HG03103 (cell line): ENCODE measurements at regions not wholly inside any gene's neighbourhood (a gene's known extent, or its start where the extent isn't known, plus 50 kb on each side); places are given as distances from the start of the nearest gene placed in this dataset.
"Not testable (repeated sequence)": the region's sequence is repeated elsewhere in the genome, so short reads cannot be mapped to it uniquely, and the experiment has no call there.

ENCODE experiments used
- ATAC-seq: cut with Tn5 transposase; IDR thresholded peaks from one replicate; pipeline ENCODE4 v1.9.1; 2021; ENCODE audit warnings: low read depth; ENCODE audit not compliant: unreplicated experiment

- no peak for ATAC-seq
Observed at GRCh38 chr3:21894459-21895340, 143.7 kb upstream of the ZNF385D start.

GRCh38 chr3:21898316-21898715 is 147.3 kb upstream of the ZNF385D start:
- ATAC-seq: no peak

GRCh38 chr3:21901484-21901883 is 150.5 kb upstream of the ZNF385D start:
- ATAC-seq: no peak

- no peak for ATAC-seq
Observed at GRCh38 chr3:21902956-21903355, 151.9 kb upstream of the ZNF385D start.

GRCh38 chr3:21909096-21909495 is 158.1 kb upstream of the ZNF385D start:
- no peak for ATAC-seq

- ATAC-seq: no peak
Observed at GRCh38 chr3:21912711-21913110, 161.7 kb upstream of the ZNF385D start.

- ATAC-seq: no peak
Observed at GRCh38 chr3:21913791-21914190, 162.8 kb upstream of the ZNF385D start.

- no peak for ATAC-seq
Observed at GRCh38 chr3:21914451-21914850, 163.4 kb upstream of the ZNF385D start.

- no peak for ATAC-seq
Observed at GRCh38 chr3:21919383-21919782, 168.4 kb upstream of the ZNF385D start.

GRCh38 chr3:21920421-21920861 is 169.4 kb upstream of the ZNF385D start:
- no peak for ATAC-seq

GRCh38 chr3:21923156-21923555 is 172.1 kb upstream of the ZNF385D start:
- not testable (repeated sequence) for ATAC-seq

- ATAC-seq: no peak
Observed at GRCh38 chr3:21927261-21927660, 176.3 kb upstream of the ZNF385D start.

GRCh38 chr3:21934591-21934990 is 183.6 kb upstream of the ZNF385D start:
- ATAC-seq: no peak

- ATAC-seq: no peak
Observed at GRCh38 chr3:21936207-21936606, 185.2 kb upstream of the ZNF385D start.

- ATAC-seq: no peak
Observed at GRCh38 chr3:21938267-21938681, 187.3 kb upstream of the ZNF385D start.

GRCh38 chr3:21942328-21942727 is 191.3 kb upstream of the ZNF385D start:
- ATAC-seq: no peak

- no peak for ATAC-seq
Observed at GRCh38 chr3:21944251-21944650, 193.2 kb upstream of the ZNF385D start.

GRCh38 chr3:21952856-21953255 is 201.8 kb upstream of the ZNF385D start:
- ATAC-seq: no peak

- no peak for ATAC-seq
Observed at GRCh38 chr3:21954709-21955108, 203.7 kb upstream of the ZNF385D start.

- ATAC-seq: no peak
Observed at GRCh38 chr3:21955406-21955805, 204.4 kb upstream of the ZNF385D start.

- no peak for ATAC-seq
Observed at GRCh38 chr3:21960033-21960432, 209.0 kb upstream of the ZNF385D start.

GRCh38 chr3:21962456-21962855 is 211.4 kb upstream of the ZNF385D start:
- ATAC-seq: no peak
